ENCODE measurements at regions not wholly inside any gene's neighbourhood (a gene's known extent, or its start where the extent isn't known, plus 50 kb on each side); places are given as distances from the start of the nearest gene placed in this dataset.

- FAIRE-seq (no peak), DNase-seq (no peak)
- no peak overlapping the region for H3K27ac ChIP-seq (ENCODE audit: low read depth in 2 of 2, low read length in 2 of 2)
- no peaks in the 10 kb centered on the region for H3K27me3 ChIP-seq (ENCODE audit: control insufficient read depth, insufficient read depth, low read length)
- H3K36me3 ChIP-seq (ENCODE audit: control insufficient read depth in 2 of 3, insufficient read depth in 3 of 3, low read length in 3 of 3) = no peaks in the 10 kb centered on the region
- TF ChIP-seq, protein P1, sequence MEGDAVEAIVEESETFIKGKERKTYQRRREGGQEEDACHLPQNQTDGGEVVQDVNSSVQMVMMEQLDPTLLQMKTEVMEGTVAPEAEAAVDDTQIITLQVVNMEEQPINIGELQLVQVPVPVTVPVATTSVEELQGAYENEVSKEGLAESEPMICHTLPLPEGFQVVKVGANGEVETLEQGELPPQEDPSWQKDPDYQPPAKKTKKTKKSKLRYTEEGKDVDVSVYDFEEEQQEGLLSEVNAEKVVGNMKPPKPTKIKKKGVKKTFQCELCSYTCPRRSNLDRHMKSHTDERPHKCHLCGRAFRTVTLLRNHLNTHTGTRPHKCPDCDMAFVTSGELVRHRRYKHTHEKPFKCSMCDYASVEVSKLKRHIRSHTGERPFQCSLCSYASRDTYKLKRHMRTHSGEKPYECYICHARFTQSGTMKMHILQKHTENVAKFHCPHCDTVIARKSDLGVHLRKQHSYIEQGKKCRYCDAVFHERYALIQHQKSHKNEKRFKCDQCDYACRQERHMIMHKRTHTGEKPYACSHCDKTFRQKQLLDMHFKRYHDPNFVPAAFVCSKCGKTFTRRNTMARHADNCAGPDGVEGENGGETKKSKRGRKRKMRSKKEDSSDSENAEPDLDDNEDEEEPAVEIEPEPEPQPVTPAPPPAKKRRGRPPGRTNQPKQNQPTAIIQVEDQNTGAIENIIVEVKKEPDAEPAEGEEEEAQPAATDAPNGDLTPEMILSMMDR (IDR thresholded peaks at IDR 0.05; ENCODE audit: borderline replicate concordance, extremely low read depth, insufficient read depth) = no peak
- intact Hi-C loops (cut with DNase I) = no loop called here
- H3K4me1 ChIP-seq (ENCODE audit: control insufficient read depth in 2 of 3, insufficient read depth in 2 of 3, low read depth in 1 of 3, low read length in 3 of 3) = no peaks in the 10 kb centered on the region
- H3K4me3 ChIP-seq (ENCODE audit: low read length in 3 of 3) = no peak overlapping the region
- H3K9me3 ChIP-seq (ENCODE audit: control insufficient read depth in 2 of 3, insufficient read depth in 1 of 3, low read length in 3 of 3) = no peaks in the 10 kb centered on the region
- H3K9ac ChIP-seq (ENCODE audit: low read length in 3 of 3) = no peak overlapping the region
These were observed 66.2 kb upstream of the LCLAT1 start for GRCh38 chr2:30380824-30381223.

- no peak overlapping the region for H3K4me3 ChIP-seq (ENCODE audit: low read length in 3 of 3)
- H3K9ac ChIP-seq (ENCODE audit: low read length in 3 of 3) = no peak overlapping the region
- H3K27me3 ChIP-seq (ENCODE audit: control insufficient read depth, insufficient read depth, low read length) = no peaks in the 10 kb centered on the region
- DNase-seq = no peak
- H3K9me3 ChIP-seq (ENCODE audit: control insufficient read depth in 2 of 3, insufficient read depth in 1 of 3, low read length in 3 of 3) = no peaks in the 10 kb centered on the region
- intact Hi-C loops (cut with DNase I) = no loop called here
- no peaks in the 10 kb centered on the region for H3K4me1 ChIP-seq (ENCODE audit: control insufficient read depth in 2 of 3, insufficient read depth in 2 of 3, low read depth in 1 of 3, low read length in 3 of 3)
- H3K36me3 ChIP-seq (ENCODE audit: control insufficient read depth in 2 of 3, insufficient read depth in 3 of 3, low read length in 3 of 3) = no peaks in the 10 kb centered on the region
- FAIRE-seq = no peak
- no peak overlapping the region for H3K27ac ChIP-seq (ENCODE audit: low read depth in 2 of 2, low read length in 2 of 2)
- TF ChIP-seq, protein P1 (IDR thresholded peaks at IDR 0.05; ENCODE audit: borderline replicate concordance, extremely low read depth, insufficient read depth) = no peak
These were observed 64.8 kb upstream of the LCLAT1 start for GRCh38 chr2:30382162-30382783.

DNA sequence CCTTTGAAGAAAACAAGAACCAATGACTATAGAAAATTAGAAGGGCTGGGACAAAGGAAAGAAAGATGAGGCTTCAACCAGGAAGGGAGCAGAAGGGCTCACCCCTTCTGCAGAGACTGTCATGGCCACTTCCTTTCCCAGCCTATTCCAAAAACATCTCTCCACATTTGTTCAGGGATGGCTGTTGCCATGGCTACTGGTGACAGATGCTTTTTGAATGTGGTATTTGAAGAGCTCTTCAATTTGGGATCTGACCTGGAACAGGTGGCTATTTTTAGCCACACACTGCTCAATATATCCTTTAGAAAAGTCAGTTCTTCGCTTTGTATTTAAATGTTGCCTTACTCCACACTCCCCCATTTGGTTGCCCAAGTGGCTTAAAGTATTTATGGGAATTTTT is 64.1 kb upstream of the LCLAT1 start:
- intact Hi-C loops (cut with DNase I) = no loop called here
- H3K4me3 ChIP-seq (ENCODE audit: low read length in 3 of 3) = no peak overlapping the region

More for the DNA sequence above, 64.1 kb upstream of the LCLAT1 start:
- Histone ChIP-seq H3K9ac (ENCODE audit: low read length in 3 of 3) (no peak overlapping the region), H3K36me3 (ENCODE audit: control insufficient read depth in 2 of 3, insufficient read depth in 3 of 3, low read length in 3 of 3) (no peaks in the 10 kb centered on the region), H3K4me1 (ENCODE audit: control insufficient read depth in 2 of 3, insufficient read depth in 2 of 3, low read depth in 1 of 3, low read length in 3 of 3) (no peaks in the 10 kb centered on the region), H3K27me3 (ENCODE audit: control insufficient read depth, insufficient read depth, low read length) (no peaks in the 10 kb centered on the region), H3K27ac (ENCODE audit: low read depth in 2 of 2, low read length in 2 of 2) (no peak overlapping the region), H3K9me3 (ENCODE audit: control insufficient read depth in 2 of 3, insufficient read depth in 1 of 3, low read length in 3 of 3) (no peaks in the 10 kb centered on the region)
- DNase-seq = no peak
- TF ChIP-seq, protein P1 (IDR thresholded peaks at IDR 0.05; ENCODE audit: borderline replicate concordance, extremely low read depth, insufficient read depth) = no peak
- FAIRE-seq = no peak

Measured in kidney (tissue), 13 donors.